Calu3 (cell line): ENCODE measurements at regions not wholly inside any gene's neighbourhood (a gene's known extent, or its start where the extent isn't known, plus 50 kb on each side); places are given as distances from the start of the nearest gene placed in this dataset.

Source experiments
- BruUV-seq: library from RNA; stranded (reverse); fragments of 400-500 nt; replicated peaks from 2 replicates; lab custom pipeline; 2021; lab: Mats Ljungman, UMichigan
- CTCF ChIA-PET: fragments of 300-600 bp; sonication (Branson Sonifier 250); formaldehyde crosslinking; loops from one replicate; lab custom pipeline; 2022; ENCODE audit warnings: antibody characterized with exemption; lab: Charles Lee
- DNase-seq: peaks from one replicate; pipeline ENCODE4 v3.0.0; 2022
- H3K27ac Mint-ChIP-seq: one replicate; pipeline ENCODE4 v1.8.0; 2022; ENCODE audit warnings: mixed read lengths; ENCODE audit not compliant: unreplicated experiment
- H3K27me3 Mint-ChIP-seq: one replicate; pipeline ENCODE4 v1.8.0; 2022; ENCODE audit warnings: mixed read lengths; ENCODE audit not compliant: unreplicated experiment
- H3K36me3 Mint-ChIP-seq: one replicate; pipeline ENCODE4 v1.8.0; 2022; ENCODE audit warnings: mild to moderate bottlenecking, moderate library complexity, mixed read lengths; ENCODE audit not compliant: insufficient read depth, unreplicated experiment
- H3K4me1 Mint-ChIP-seq: one replicate; pipeline ENCODE4 v1.8.0; 2022; ENCODE audit warnings: mild to moderate bottlenecking, low read depth, mixed read lengths; ENCODE audit not compliant: unreplicated experiment
- H3K4me3 Mint-ChIP-seq: one replicate; pipeline ENCODE4 v1.8.0; 2022; ENCODE audit warnings: mild to moderate bottlenecking, low read depth, moderate library complexity, mixed read lengths; ENCODE audit not compliant: unreplicated experiment
- H3K9me3 Mint-ChIP-seq: one replicate; pipeline ENCODE4 v1.8.0; 2022; ENCODE audit warnings: low read depth, mixed read lengths; ENCODE audit not compliant: unreplicated experiment
- intact Hi-C: fragments of 100-400 bp; cut with micrococcal nuclease; formaldehyde crosslinking; loops from one replicate; pipeline ENCODE4 v1.10.0; 2022; ENCODE audit not compliant: unreplicated experiment
- TF ChIP-seq, protein P1 (sequence below): fragments of 200-600 bp; IDR thresholded peaks from one replicate; pipeline ENCODE4 v1.8.0; 2022; ENCODE audit warnings: antibody characterized with exemption; ENCODE audit not compliant: unreplicated experiment

DNA sequence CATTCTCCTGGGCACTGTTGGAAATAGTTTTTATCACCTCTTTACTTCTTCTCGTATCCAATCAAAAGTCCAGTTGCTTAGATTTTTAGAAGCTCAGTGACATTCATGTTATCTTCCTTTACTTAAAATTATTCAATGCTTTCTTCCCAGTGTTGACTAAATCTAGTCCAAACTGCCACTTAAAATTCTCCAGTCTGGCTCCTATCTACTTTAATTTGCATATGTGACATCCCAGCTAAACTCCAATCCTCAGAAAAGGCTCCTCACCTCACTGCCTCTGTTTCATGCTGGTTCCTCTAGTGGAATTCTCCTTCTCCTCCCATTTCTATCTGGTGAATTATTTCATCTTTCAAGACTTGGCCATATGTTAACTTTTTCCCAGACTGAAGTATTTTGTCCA lies 1238.7 kb upstream of the WWC1 start:
- Mint-ChIP-seq H3K9me3 (no peaks in the 10 kb centered on the region), H3K4me3 (no peak overlapping the region), H3K27ac (no peak overlapping the region), H3K4me1 (no peaks in the 10 kb centered on the region), H3K27me3 (no peaks in the 10 kb centered on the region), H3K36me3 (no peaks in the 10 kb centered on the region)
- TF ChIP-seq, protein P1, sequence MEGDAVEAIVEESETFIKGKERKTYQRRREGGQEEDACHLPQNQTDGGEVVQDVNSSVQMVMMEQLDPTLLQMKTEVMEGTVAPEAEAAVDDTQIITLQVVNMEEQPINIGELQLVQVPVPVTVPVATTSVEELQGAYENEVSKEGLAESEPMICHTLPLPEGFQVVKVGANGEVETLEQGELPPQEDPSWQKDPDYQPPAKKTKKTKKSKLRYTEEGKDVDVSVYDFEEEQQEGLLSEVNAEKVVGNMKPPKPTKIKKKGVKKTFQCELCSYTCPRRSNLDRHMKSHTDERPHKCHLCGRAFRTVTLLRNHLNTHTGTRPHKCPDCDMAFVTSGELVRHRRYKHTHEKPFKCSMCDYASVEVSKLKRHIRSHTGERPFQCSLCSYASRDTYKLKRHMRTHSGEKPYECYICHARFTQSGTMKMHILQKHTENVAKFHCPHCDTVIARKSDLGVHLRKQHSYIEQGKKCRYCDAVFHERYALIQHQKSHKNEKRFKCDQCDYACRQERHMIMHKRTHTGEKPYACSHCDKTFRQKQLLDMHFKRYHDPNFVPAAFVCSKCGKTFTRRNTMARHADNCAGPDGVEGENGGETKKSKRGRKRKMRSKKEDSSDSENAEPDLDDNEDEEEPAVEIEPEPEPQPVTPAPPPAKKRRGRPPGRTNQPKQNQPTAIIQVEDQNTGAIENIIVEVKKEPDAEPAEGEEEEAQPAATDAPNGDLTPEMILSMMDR, result no peak
- DNase-seq, result no peak
- intact Hi-C loops, result no loop called here
- BruUV-seq, result no TSS peak
- CTCF ChIA-PET, result interaction anchor here (0.6 kb wide), 1 partner anchor 286 kb away, joined by 3 read pairs; no protein-coding TSS in a partner anchor

DNA sequence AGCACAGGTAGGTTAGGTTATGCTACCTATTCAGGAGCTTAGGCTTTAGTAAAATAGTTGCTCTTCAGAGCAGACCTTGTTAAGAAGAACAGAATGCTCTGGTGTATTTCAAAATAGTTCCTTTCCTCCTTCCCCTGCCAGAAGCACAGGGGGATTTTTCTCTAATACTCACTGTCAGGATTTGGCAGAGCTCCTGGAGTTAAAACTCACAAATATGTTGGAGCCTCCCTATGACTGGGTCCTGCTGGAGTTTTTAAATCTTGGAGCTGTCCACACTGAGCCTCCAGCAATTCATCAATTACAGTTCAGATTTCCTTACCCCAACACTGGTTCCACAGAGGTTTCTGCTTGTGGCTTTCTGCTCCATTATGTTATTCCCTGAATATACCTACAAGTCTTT lies 1233.8 kb upstream of the WWC1 start:
- no peaks in the 10 kb centered on the region for H3K4me1 Mint-ChIP-seq
- BruUV-seq, result no TSS peak
- intact Hi-C loops, result no loop called here
- no peaks in the 10 kb centered on the region for H3K9me3 Mint-ChIP-seq
- CTCF ChIA-PET, result no interaction called here
- H3K27ac Mint-ChIP-seq, result no peak overlapping the region
- TF ChIP-seq, protein P1, result no peak
- H3K27me3 Mint-ChIP-seq, result no peaks in the 10 kb centered on the region
- no peak overlapping the region for H3K4me3 Mint-ChIP-seq
- no peaks in the 10 kb centered on the region for H3K36me3 Mint-ChIP-seq
- no peak for DNase-seq

DNA sequence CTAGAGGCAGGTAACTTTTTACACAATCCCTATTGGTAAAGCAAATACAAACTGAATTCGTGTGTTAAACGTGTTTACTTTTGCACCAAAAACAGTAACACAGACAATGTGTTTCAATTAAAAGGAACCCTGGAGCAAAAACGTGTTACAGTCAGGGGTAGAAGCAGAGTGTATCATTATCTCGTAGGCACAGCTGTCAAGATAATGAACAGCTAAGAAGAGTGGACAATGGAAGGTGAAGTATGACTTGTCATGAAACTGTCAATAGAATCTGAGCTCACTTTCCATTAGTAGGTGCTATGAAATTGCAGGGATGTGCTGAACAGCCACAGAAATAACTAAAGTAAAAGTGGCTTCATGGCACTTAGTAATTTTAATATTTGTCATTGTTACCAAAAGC lies 1229.8 kb upstream of the WWC1 start:
- H3K36me3 Mint-ChIP-seq, result no peaks in the 10 kb centered on the region
- TF ChIP-seq, protein P1, result no peak
- BruUV-seq, result no TSS peak
- no peak overlapping the region for H3K4me3 Mint-ChIP-seq
- H3K27me3 Mint-ChIP-seq, result no peaks in the 10 kb centered on the region
- intact Hi-C loops, result loop anchor here (10.0 kb wide), 1 partner anchor 503 kb away; no protein-coding TSS in a partner anchor
- CTCF ChIA-PET, result interaction anchor here (0.6 kb wide), 1 partner anchor 110 kb away, joined by 3 read pairs; no protein-coding TSS in a partner anchor
- no peaks in the 10 kb centered on the region for H3K9me3 Mint-ChIP-seq
- no peak for DNase-seq
- no peaks in the 10 kb centered on the region for H3K4me1 Mint-ChIP-seq
- no peak overlapping the region for H3K27ac Mint-ChIP-seq

DNA sequence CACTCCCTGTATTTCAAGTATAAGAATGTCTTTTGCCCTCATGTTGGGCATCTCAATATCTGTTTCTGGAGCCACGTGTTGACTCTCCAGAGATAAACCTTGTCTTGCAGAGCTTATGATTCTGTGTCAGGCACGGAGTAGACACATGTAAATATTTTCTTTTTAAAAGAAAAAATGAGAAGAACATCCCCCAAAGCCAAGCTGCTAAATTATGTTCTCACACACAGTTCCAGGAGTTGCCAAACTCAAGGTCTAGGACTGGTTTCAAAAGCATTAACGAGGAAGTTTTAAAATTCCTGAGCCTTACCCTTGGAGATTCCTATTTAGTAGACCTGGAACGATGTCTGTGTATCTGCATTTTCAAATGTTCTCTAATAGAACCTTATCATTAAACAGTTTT lies 1228.3 kb upstream of the WWC1 start:
- DNase-seq, result no peak
- CTCF ChIA-PET, result interaction anchor here (0.5 kb wide), 1 partner anchor 75 kb away, joined by 3 read pairs; no protein-coding TSS in a partner anchor

More for the DNA sequence above, 1228.3 kb upstream of the WWC1 start:
- no peak overlapping the region for H3K4me3 Mint-ChIP-seq
- no peaks in the 10 kb centered on the region for H3K27me3 Mint-ChIP-seq
- no peaks in the 10 kb centered on the region for H3K36me3 Mint-ChIP-seq
- H3K9me3 Mint-ChIP-seq, result no peaks in the 10 kb centered on the region
- H3K27ac Mint-ChIP-seq, result no peak overlapping the region
- no peaks in the 10 kb centered on the region for H3K4me1 Mint-ChIP-seq
- TF ChIP-seq, protein P1, result no peak
- intact Hi-C loops, result loop anchor here (10.0 kb wide), 1 partner anchor 502 kb away; no protein-coding TSS in a partner anchor
- BruUV-seq, result no TSS peak
